Lower lobe of right lung (tissue), 2 donors: ENCODE measurements at regions not wholly inside any gene's neighbourhood (a gene's known extent, or its start where the extent isn't known, plus 50 kb on each side); places are given as distances from the start of the nearest gene placed in this dataset.

Experiments used
- ATAC-seq, 2 donors: fragments of 200-7000 bp; cut with Tn5 transposase; one replicate each; pipeline ENCODE4 v1.9.1; 2020 to 2022; ENCODE audit warnings: mild to moderate bottlenecking in 2 of 2, moderate library complexity in 2 of 2
- DNase-seq: peaks from one replicate; pipeline ENCODE4 v3.0.0-alpha.2; 2020
- H3K27ac ChIP-seq: fragments of 200-600 bp; one replicate; pipeline ENCODE4 v1.8.0; 2022
- H3K27me3 ChIP-seq: fragments of 200-600 bp; one replicate; pipeline ENCODE4 v1.8.0; 2022; ENCODE audit warnings: low read depth
- H3K36me3 ChIP-seq: fragments of 200-600 bp; one replicate; pipeline ENCODE4 v1.8.0; 2022; ENCODE audit warnings: mild to moderate bottlenecking
- H3K4me1 ChIP-seq: fragments of 200-600 bp; one replicate; pipeline ENCODE4 v1.8.0; 2022
- H3K4me3 ChIP-seq: fragments of 200-600 bp; one replicate; pipeline ENCODE4 v1.8.0; 2022; ENCODE audit warnings: mild to moderate bottlenecking
- H3K9me3 ChIP-seq: fragments of 200-600 bp; one replicate; pipeline ENCODE4 v1.8.0; 2022
- intact Hi-C: fragments of 100-400 bp; cut with DNase I; formaldehyde crosslinking; loops from one replicate; pipeline ENCODE4 v1.11.0; 2022
- TF ChIP-seq, protein P1 (sequence below): fragments of 200-600 bp; IDR thresholded peaks from one replicate; pipeline ENCODE4 v1.8.0; 2022; ENCODE audit warnings: antibody characterized with exemption, mild to moderate bottlenecking
- donor health status: DM: no; HTN: yes; CAD: no; lungs with severe emphysema.

DNA sequence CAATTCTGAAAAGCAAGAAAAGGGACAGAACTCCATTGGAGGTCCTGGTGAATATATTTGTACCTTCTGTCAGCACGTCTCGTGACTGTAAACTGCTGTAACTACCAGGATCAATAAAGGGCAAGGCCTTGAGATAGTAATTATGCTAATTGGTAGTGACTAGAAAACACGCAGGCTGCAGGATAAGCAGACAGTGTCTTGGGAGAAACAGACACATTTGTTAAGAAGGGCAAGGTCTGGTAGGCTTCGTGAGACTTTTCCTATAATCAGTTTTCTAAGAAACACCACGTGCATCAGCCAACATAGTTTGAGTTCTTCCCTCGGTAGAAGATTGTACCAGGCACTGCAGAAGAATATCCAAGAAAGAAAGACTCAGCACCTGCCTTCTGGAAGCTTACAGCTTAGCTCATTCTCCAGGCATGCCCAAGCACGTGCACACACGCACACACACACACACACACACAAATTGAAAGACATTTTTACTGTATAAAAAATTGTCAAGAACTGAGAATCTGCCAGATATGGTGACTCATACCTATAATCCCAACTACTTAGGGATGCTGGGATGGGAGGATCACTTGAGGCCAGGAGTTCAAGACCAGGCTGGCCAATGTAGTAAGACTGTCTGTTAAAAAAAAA is 167.0 kb upstream of the SASH1 start:
- no peak for DNase-seq
- H3K4me3 ChIP-seq = no peak overlapping the region
- no peaks in the 10 kb centered on the region for H3K9me3 ChIP-seq
- H3K27me3 ChIP-seq = no peaks in the 10 kb centered on the region
- TF ChIP-seq, protein P1, sequence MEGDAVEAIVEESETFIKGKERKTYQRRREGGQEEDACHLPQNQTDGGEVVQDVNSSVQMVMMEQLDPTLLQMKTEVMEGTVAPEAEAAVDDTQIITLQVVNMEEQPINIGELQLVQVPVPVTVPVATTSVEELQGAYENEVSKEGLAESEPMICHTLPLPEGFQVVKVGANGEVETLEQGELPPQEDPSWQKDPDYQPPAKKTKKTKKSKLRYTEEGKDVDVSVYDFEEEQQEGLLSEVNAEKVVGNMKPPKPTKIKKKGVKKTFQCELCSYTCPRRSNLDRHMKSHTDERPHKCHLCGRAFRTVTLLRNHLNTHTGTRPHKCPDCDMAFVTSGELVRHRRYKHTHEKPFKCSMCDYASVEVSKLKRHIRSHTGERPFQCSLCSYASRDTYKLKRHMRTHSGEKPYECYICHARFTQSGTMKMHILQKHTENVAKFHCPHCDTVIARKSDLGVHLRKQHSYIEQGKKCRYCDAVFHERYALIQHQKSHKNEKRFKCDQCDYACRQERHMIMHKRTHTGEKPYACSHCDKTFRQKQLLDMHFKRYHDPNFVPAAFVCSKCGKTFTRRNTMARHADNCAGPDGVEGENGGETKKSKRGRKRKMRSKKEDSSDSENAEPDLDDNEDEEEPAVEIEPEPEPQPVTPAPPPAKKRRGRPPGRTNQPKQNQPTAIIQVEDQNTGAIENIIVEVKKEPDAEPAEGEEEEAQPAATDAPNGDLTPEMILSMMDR = no peak
- no peaks in the 10 kb centered on the region for H3K4me1 ChIP-seq
- no peak for ATAC-seq
- intact Hi-C loops = loop anchor here (5.0 kb wide), 1 partner anchor 292 kb away; no protein-coding TSS in a partner anchor
- no peak overlapping the region for H3K27ac ChIP-seq
- no peaks in the 10 kb centered on the region for H3K36me3 ChIP-seq

DNA sequence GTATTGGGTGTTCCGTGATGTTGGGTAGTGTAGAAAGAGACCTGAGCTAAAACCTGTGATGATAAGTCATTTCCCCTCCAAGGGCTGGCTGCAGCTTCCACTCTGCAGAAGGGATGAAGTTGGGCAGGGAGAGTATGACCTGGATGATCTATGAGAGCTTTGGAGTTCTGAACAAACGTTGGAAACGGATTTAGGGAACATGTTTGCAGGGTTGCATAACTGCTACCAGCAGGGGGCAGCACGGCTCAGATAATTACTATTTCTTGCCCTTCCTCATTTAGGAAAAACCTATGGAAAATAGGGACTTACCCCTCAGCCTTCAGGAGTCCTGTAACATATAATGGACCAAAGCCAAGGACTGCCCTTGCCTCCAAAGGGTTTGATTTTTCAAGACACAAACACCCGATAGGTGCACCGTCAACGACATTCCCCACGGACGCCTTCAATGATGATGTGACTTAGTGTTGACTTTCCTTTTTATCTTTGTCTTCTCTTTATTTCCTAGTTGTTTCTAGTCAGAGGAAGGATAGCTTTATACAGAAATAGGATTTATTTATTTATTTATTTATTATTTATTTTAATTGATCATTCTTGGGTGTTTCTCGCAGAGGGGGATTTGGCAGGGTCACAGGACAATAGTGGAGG is 164.9 kb upstream of the SASH1 start:
- intact Hi-C loops = loop anchor here (5.0 kb wide), 1 partner anchor 290 kb away; no protein-coding TSS in a partner anchor

GRCh38 chr6:148179786-148180185 is 162.9 kb upstream of the SASH1 start:
- Histone ChIP-seq H3K27ac (no peak overlapping the region), H3K36me3 (no peaks in the 10 kb centered on the region), H3K9me3 (no peaks in the 10 kb centered on the region), H3K4me1 (no peaks in the 10 kb centered on the region), H3K27me3 (no peaks in the 10 kb centered on the region), H3K4me3 (no peak overlapping the region)
- no peak for DNase-seq
- TF ChIP-seq, protein P1 = peak; percentile 47
- intact Hi-C loops = loop anchor here (5.0 kb wide), 1 partner anchor 288 kb away; no protein-coding TSS in a partner anchor
- ATAC-seq = no peak

More for the DNA sequence above, 164.9 kb upstream of the SASH1 start:
- Histone ChIP-seq H3K27ac (no peak overlapping the region), H3K36me3 (no peaks in the 10 kb centered on the region), H3K9me3 (no peaks in the 10 kb centered on the region), H3K4me3 (no peak overlapping the region), H3K27me3 (no peaks in the 10 kb centered on the region), H3K4me1 (no peaks in the 10 kb centered on the region)
- TF ChIP-seq, protein P1 = peak; percentile 85
- DNase-seq = peak; percentile 75
- ATAC-seq = peak; percentile 69 to 77

DNA sequence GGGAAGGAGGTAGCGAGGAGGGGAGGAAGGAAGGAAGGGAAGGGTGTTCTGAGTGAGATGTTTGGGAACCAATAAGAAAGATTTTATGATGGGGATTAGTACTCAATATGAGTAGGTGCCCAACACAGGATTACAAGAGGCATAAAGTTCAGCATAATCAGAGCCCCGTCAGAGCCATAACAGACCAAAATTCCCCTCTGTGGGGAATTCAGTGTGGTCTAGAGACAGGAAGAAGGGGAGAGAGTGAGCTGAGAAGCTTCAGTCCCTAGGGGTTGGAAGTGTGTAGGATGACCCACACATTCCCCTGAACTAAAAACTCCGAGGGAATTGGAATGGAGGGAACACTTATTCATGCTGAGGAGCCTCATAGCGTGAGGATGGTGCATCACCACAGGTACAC is 160.3 kb upstream of the SASH1 start:
- Histone ChIP-seq H3K27me3 (no peaks in the 10 kb centered on the region), H3K27ac (no peak overlapping the region), H3K36me3 (no peaks in the 10 kb centered on the region), H3K4me1 (no peaks in the 10 kb centered on the region), H3K4me3 (no peak overlapping the region), H3K9me3 (no peaks in the 10 kb centered on the region)
- intact Hi-C loops = no loop called here
- TF ChIP-seq, protein P1 = no peak
- no peak for ATAC-seq
- no peak for DNase-seq

DNA sequence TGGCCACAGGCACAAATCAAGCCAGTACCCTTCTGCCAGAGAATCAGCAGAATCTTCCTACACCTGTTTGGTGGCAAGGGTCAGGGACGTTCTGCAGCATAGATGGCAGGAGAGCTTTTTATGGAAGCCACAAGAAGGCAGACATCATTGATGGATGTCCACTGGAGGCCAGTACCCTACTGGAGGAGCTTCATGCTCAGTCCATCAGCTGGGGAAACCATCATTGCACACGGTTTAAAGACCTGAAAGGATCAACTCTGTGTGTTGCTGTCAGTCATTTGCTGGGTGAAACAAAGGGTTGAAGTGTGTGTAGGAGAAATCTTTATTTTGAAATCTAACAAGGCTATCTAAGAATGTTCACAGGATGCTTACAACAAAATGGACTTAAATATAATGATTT is 158.9 kb upstream of the SASH1 start:
- Histone ChIP-seq H3K27me3 (no peaks in the 10 kb centered on the region), H3K36me3 (no peaks in the 10 kb centered on the region), H3K9me3 (no peaks in the 10 kb centered on the region), H3K4me3 (no peak overlapping the region), H3K27ac (no peak overlapping the region), H3K4me1 (no peaks in the 10 kb centered on the region)
- DNase-seq = no peak
- intact Hi-C loops = no loop called here
- TF ChIP-seq, protein P1 = no peak
- ATAC-seq = no peak
